ENCODE measurements at regions not wholly inside any gene's neighbourhood (a gene's known extent, or its start where the extent isn't known, plus 50 kb on each side); places are given as distances from the start of the nearest gene placed in this dataset.

- no peak overlapping the region for H3K4me3 ChIP-seq (replicated peaks; ENCODE audit: low read depth, low read length)
- no peaks in the 10 kb centered on the region; the same call in none of the 2 replicates for H3K27me3 ChIP-seq (replicated peaks; ENCODE audit: control insufficient read depth, insufficient read depth, low read length)
- H3K36me3 ChIP-seq (ENCODE audit: control insufficient read depth, insufficient read depth, low read length), result no peaks in the 10 kb centered on the region
- no peak for DNase-seq (ENCODE audit: extremely low read depth, insufficient read length)
- TF ChIP-seq, protein P1, sequence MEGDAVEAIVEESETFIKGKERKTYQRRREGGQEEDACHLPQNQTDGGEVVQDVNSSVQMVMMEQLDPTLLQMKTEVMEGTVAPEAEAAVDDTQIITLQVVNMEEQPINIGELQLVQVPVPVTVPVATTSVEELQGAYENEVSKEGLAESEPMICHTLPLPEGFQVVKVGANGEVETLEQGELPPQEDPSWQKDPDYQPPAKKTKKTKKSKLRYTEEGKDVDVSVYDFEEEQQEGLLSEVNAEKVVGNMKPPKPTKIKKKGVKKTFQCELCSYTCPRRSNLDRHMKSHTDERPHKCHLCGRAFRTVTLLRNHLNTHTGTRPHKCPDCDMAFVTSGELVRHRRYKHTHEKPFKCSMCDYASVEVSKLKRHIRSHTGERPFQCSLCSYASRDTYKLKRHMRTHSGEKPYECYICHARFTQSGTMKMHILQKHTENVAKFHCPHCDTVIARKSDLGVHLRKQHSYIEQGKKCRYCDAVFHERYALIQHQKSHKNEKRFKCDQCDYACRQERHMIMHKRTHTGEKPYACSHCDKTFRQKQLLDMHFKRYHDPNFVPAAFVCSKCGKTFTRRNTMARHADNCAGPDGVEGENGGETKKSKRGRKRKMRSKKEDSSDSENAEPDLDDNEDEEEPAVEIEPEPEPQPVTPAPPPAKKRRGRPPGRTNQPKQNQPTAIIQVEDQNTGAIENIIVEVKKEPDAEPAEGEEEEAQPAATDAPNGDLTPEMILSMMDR (IDR thresholded peaks at IDR 0.05; ENCODE audit: insufficient read depth, low read length, poor library complexity, severe bottlenecking), result no peak
These were observed 298.9 kb downstream of the BUD13 start for GRCh38 chr11:116473790-116474346.

GRCh38 chr11:116473206-116473769 lies 299.5 kb downstream of the BUD13 start:
- TF ChIP-seq, protein P1 (IDR thresholded peaks at IDR 0.05; ENCODE audit: insufficient read depth, low read length, poor library complexity, severe bottlenecking), result no peak
- Histone ChIP-seq H3K27me3 (replicated peaks; ENCODE audit: control insufficient read depth, insufficient read depth, low read length) (no peaks in the 10 kb centered on the region; the same call in none of the 2 replicates), H3K4me3 (replicated peaks; ENCODE audit: low read depth, low read length) (no peak overlapping the region), H3K36me3 (ENCODE audit: control insufficient read depth, insufficient read depth, low read length) (no peaks in the 10 kb centered on the region)
- DNase-seq (ENCODE audit: extremely low read depth, insufficient read length), result no peak

GRCh38 chr11:116472651-116473050 lies 300.1 kb downstream of the BUD13 start:
- DNase-seq (ENCODE audit: extremely low read depth, insufficient read length), result no peak
- no peak overlapping the region for H3K4me3 ChIP-seq (replicated peaks; ENCODE audit: low read depth, low read length)

GRCh38 chr11:116471608-116472256 lies 301.1 kb downstream of the BUD13 start:
- H3K27me3 ChIP-seq (replicated peaks; ENCODE audit: control insufficient read depth, insufficient read depth, low read length), result no peaks in the 10 kb centered on the region; the same call in none of the 2 replicates
- no peak for DNase-seq (ENCODE audit: extremely low read depth, insufficient read length)
- H3K36me3 ChIP-seq (ENCODE audit: control insufficient read depth, insufficient read depth, low read length), result no peaks in the 10 kb centered on the region
- TF ChIP-seq, protein P1 (IDR thresholded peaks at IDR 0.05; ENCODE audit: insufficient read depth, low read length, poor library complexity, severe bottlenecking), result no peak
- H3K4me3 ChIP-seq (replicated peaks; ENCODE audit: low read depth, low read length), result no peak overlapping the region

More at GRCh38 chr11:116472651-116473050, 300.1 kb downstream of the BUD13 start:
- Histone ChIP-seq H3K36me3 (ENCODE audit: control insufficient read depth, insufficient read depth, low read length) (no peaks in the 10 kb centered on the region), H3K27me3 (replicated peaks; ENCODE audit: control insufficient read depth, insufficient read depth, low read length) (no peaks in the 10 kb centered on the region; the same call in none of the 2 replicates)
- TF ChIP-seq, protein P1 (IDR thresholded peaks at IDR 0.05; ENCODE audit: insufficient read depth, low read length, poor library complexity, severe bottlenecking), result no peak

DNA sequence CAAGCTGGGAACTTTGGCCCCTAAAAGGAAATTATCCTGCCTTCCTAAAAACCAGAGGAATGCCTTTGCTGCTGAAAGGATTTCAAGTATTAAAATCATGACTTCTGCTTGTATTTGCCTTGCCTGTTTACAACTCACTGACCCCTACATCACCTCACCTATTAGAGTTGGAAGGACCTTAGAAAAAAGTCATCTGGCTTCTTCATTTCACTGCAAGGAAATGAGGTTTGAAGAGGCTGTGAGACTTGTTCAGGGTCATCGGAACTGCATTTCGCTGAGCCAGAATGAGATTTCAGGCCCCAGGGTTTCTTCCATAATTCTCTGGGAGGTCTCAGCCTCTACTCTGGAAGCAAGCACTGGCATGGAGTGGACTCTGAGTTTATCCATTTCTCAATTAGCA lies 304.1 kb downstream of the BUD13 start:
- peaks cover 2% of the 10 kb centered on the region for H3K27me3 ChIP-seq (replicated peaks; ENCODE audit: control insufficient read depth, insufficient read depth, low read length)
- no peaks in the 10 kb centered on the region for H3K36me3 ChIP-seq (ENCODE audit: control insufficient read depth, insufficient read depth, low read length)
- TF ChIP-seq, protein P1 (IDR thresholded peaks at IDR 0.05; ENCODE audit: insufficient read depth, low read length, poor library complexity, severe bottlenecking), result no peak
- H3K4me3 ChIP-seq (replicated peaks; ENCODE audit: low read depth, low read length), result no peak overlapping the region
- DNase-seq (ENCODE audit: extremely low read depth, insufficient read length), result no peak
